H1 (cell line): ENCODE measurements at regions not wholly inside any gene's neighbourhood (a gene's known extent, or its start where the extent isn't known, plus 50 kb on each side); places are given as distances from the start of the nearest gene placed in this dataset.

ENCODE experiments used
- CTCF ChIA-PET: fragments of 300-600 bp; sonication (Branson Sonifier 250); formaldehyde crosslinking; loops from one replicate; lab custom pipeline; 2021; ENCODE audit not compliant: partially characterized antibody; lab: Charles Lee
- POLR2A ChIA-PET: fragments of 300-600 bp; sonication (Branson Sonifier 250); formaldehyde crosslinking; loops from one replicate; lab custom pipeline; 2021; ENCODE audit warnings: inconsistent platforms; ENCODE audit not compliant: partially characterized antibody; lab: Charles Lee
- DNase-seq, 2 experiments: peaks; one replicate each; pipeline versions ENCODE4 v3.0.0 to v3.0.0-alpha.2; 2010 to 2022; ENCODE audit warnings: low spot score in 2 of 2, low read depth in 1 of 2, mixed read lengths in 1 of 2
- FAIRE-seq: peaks from 2 replicates; lab custom pipeline; 2011; peaks lifted over from hg19 to GRCh38; lab: Jason Lieb, UNC
- H2AFZ ChIP-seq: 2 replicates; pipeline ENCODE4 v1.8.1; 2012; ENCODE audit warnings: low read length, inconsistent platforms
- H2AK5ac ChIP-seq: 2 replicates; pipeline ENCODE4 v1.6.1; 2013; ENCODE audit warnings: low read depth, low read length
- H2BK120ac ChIP-seq: replicated peaks from 2 replicates; pipeline ENCODE3; 2013; ENCODE audit warnings: low read depth, low read length, inconsistent platforms
- H2BK12ac ChIP-seq: 2 replicates; pipeline ENCODE4 v1.6.1; 2013; ENCODE audit warnings: low read depth, low read length
- H2BK15ac ChIP-seq: 2 replicates; pipeline ENCODE4 v1.6.1; 2013; ENCODE audit warnings: low read length
- H2BK20ac ChIP-seq: 2 replicates; pipeline ENCODE4 v1.6.1; 2013; ENCODE audit warnings: low read length
- H2BK5ac ChIP-seq: 2 replicates; pipeline ENCODE4 v1.6.1; 2013; ENCODE audit warnings: low read depth, low read length
- H3K14ac ChIP-seq: 2 replicates; pipeline ENCODE4 v1.6.1; 2013; ENCODE audit warnings: inconsistent platforms; ENCODE audit not compliant: insufficient read length
- H3K18ac ChIP-seq: 2 replicates; pipeline ENCODE4 v1.6.1; 2013; ENCODE audit warnings: low read length; ENCODE audit errors: extremely low read depth
- H3K23ac ChIP-seq: 2 replicates; pipeline ENCODE4 v1.6.1; 2013; ENCODE audit warnings: inconsistent platforms; ENCODE audit not compliant: insufficient read length
- H3K23me2 ChIP-seq: 2 replicates; pipeline ENCODE4 v1.6.1; 2013; ENCODE audit warnings: low read depth, low read length
- H3K27ac ChIP-seq: 2 replicates; pipeline ENCODE4 v1.6.1; 2011; ENCODE audit warnings: low read depth, low read length, inconsistent platforms
- H3K27me3 ChIP-seq, 4 experiments: replicated peaks in 1 of 4; 1 replicate in 1 of 4; 2 replicates in 3 of 4; pipeline versions ENCODE4 v1.6.1 to v1.8.1; 2011 to 2013; ENCODE audit warnings: low read length in 3 of 4, mild to moderate bottlenecking in 3 of 4, inconsistent platforms in 2 of 4, mixed read lengths in 2 of 4, moderate library complexity in 1 of 4; ENCODE audit not compliant: control insufficient read depth in 3 of 4, insufficient read depth in 3 of 4; ENCODE audit errors: extremely low read depth in 1 of 4
- H3K36me3 ChIP-seq, 4 experiments: 2 replicates each; pipeline versions ENCODE4 v1.6.1 to v1.8.1; 2011 to 2013; ENCODE audit warnings: mild to moderate bottlenecking in 4 of 4, low read length in 3 of 4, moderate library complexity in 2 of 4, control low read depth in 1 of 4, inconsistent platforms in 1 of 4; ENCODE audit not compliant: insufficient read depth in 4 of 4, control insufficient read depth in 2 of 4
- H3K4ac ChIP-seq: replicated peaks from 2 replicates; pipeline ENCODE3; 2013; ENCODE audit warnings: low read length, low read depth, mixed read lengths, inconsistent platforms; ENCODE audit not compliant: insufficient read length
- H3K4me1 ChIP-seq, 4 experiments: replicated peaks in 1 of 4; 1 replicate in 1 of 4; 2 replicates in 3 of 4; pipeline versions ENCODE4 v1.6.1 to v1.8.1; 2011 to 2013; ENCODE audit warnings: low read length in 3 of 4, inconsistent platforms in 2 of 4, mixed read lengths in 1 of 4; ENCODE audit not compliant: insufficient read depth in 4 of 4, control insufficient read depth in 3 of 4
- H3K4me2 ChIP-seq, 2 experiments: 2 replicates each; pipeline versions ENCODE4 v1.6.1 to v1.8.1; 2011 to 2013; ENCODE audit warnings: low read depth in 2 of 2, low read length in 2 of 2, control low read depth in 1 of 2, inconsistent platforms in 1 of 2, mild to moderate bottlenecking in 1 of 2; ENCODE audit not compliant: insufficient read depth in 1 of 2
- H3K4me3 ChIP-seq, 4 experiments: fragments of 200-600, 300-600 bp in 1 of 4; sonication (generic), shearing (Covaris generic), sonication (Bioruptor Twin) in 1 of 4; 2 replicates each; pipeline versions ENCODE4 v1.5.1 to v1.8.1; 2011 to 2016; ENCODE audit warnings: low read length in 4 of 4, low read depth in 3 of 4, control low read depth in 2 of 4, inconsistent platforms in 2 of 4, mild to moderate bottlenecking in 2 of 4, mixed read lengths in 1 of 4, moderate library complexity in 1 of 4; ENCODE audit not compliant: insufficient read depth in 2 of 4; ENCODE audit errors: extremely low read depth in 1 of 4
- H3K56ac ChIP-seq: replicated peaks from 2 replicates; pipeline ENCODE3; 2013; ENCODE audit warnings: low read depth, mild to moderate bottlenecking, mixed read lengths, low read length, inconsistent platforms; ENCODE audit not compliant: insufficient read length
- H3K79me1 ChIP-seq: 2 replicates; pipeline ENCODE4 v1.6.1; 2013; ENCODE audit warnings: low read depth, low read length, control low read depth
- H3K79me2 ChIP-seq, 2 experiments: 2 replicates each; pipeline versions ENCODE4 v1.6.1 to v1.8.1; 2012 to 2013; ENCODE audit warnings: low read length in 2 of 2, mild to moderate bottlenecking in 2 of 2, inconsistent platforms in 1 of 2; ENCODE audit not compliant: insufficient read depth in 2 of 2, control insufficient read depth in 1 of 2
- H3K9ac ChIP-seq, 4 experiments: replicated peaks in 1 of 4; 1 replicate in 1 of 4; 2 replicates in 3 of 4; pipeline versions ENCODE4 v1.6.1 to v1.8.1; 2011 to 2013; ENCODE audit warnings: low read depth in 3 of 4, low read length in 3 of 4, control low read depth in 2 of 4, mild to moderate bottlenecking in 2 of 4, moderate library complexity in 2 of 4, inconsistent platforms in 1 of 4; ENCODE audit errors: extremely low read depth in 1 of 4
- H3K9me3 ChIP-seq, 2 experiments: 2 replicates each; pipeline versions ENCODE4 v1.6.1 to v1.8.1; 2012 to 2013; ENCODE audit warnings: mild to moderate bottlenecking in 2 of 2, moderate library complexity in 2 of 2, control low read depth in 1 of 2, inconsistent platforms in 1 of 2, low read depth in 1 of 2, low read length in 1 of 2, mixed read lengths in 1 of 2; ENCODE audit not compliant: insufficient read depth in 2 of 2
- H4K20me1 ChIP-seq, 2 experiments: replicated peaks in 1 of 2; 2 replicates each; pipeline versions ENCODE3 to v1.8.1; 2011 to 2013; ENCODE audit warnings: inconsistent platforms in 2 of 2, low read length in 2 of 2, mild to moderate bottlenecking in 1 of 2; ENCODE audit not compliant: insufficient read depth in 2 of 2, control insufficient read depth in 1 of 2
- H4K5ac ChIP-seq: 2 replicates; pipeline ENCODE4 v1.6.1; 2013; ENCODE audit warnings: low read length, low read depth, mixed read lengths, inconsistent platforms; ENCODE audit not compliant: insufficient read length
- H4K8ac ChIP-seq: 2 replicates; pipeline ENCODE4 v1.8.0; 2013; ENCODE audit warnings: mild to moderate bottlenecking, moderate library complexity, low read length, inconsistent platforms; ENCODE audit not compliant: insufficient read depth; ENCODE audit errors: extremely low read depth
- H4K91ac ChIP-seq: replicated peaks from 2 replicates; pipeline ENCODE3; 2013; ENCODE audit warnings: low read length, mixed read lengths, inconsistent platforms; ENCODE audit not compliant: insufficient read length
- BRCA1 ChIP-seq: IDR thresholded peaks from 2 replicates; pipeline ENCODE4 v1.6.1; 2012; ENCODE audit warnings: low read depth, low read length, improper control_type of control experiment
- HDAC6 ChIP-seq: IDR thresholded peaks from one replicate; pipeline ENCODE4 v1.7.1; 2012; ENCODE audit warnings: low read depth, mild to moderate bottlenecking, inconsistent platforms, low read length, moderate library complexity
- JUN ChIP-seq: IDR thresholded peaks from 2 replicates; pipeline ENCODE4 v1.6.1; 2011; ENCODE audit warnings: low read depth, mild to moderate bottlenecking, improper control_type of control experiment, low read length
- KDM4A ChIP-seq: IDR thresholded peaks from one replicate; pipeline ENCODE4 v1.7.1; 2012; ENCODE audit warnings: low read depth, mild to moderate bottlenecking, moderate library complexity, low read length, inconsistent platforms; ENCODE audit not compliant: severe bottlenecking
- NRF1 ChIP-seq: IDR thresholded peaks from 2 replicates; pipeline ENCODE4 v1.6.1; 2011; ENCODE audit warnings: mild to moderate bottlenecking, low read depth, low read length, improper control_type of control experiment
- SP2 ChIP-seq: IDR thresholded peaks from 2 replicates; pipeline ENCODE4 v1.6.1; 2012; ENCODE audit warnings: mild to moderate bottlenecking, low read length, inconsistent platforms
- TCF12 ChIP-seq: IDR thresholded peaks from 2 replicates; pipeline ENCODE4 v1.6.1; 2011; ENCODE audit warnings: low read depth, mild to moderate bottlenecking, low read length
- WGBS, 2 experiments: shearing (Covaris generic) in 1 of 2; methylation state at CpG; one replicate each; pipeline versions ENCODE4 v1.1.6 to v1.1.7; 2013 to 2015; ENCODE audit warnings: low lambda C conversion rate in 2 of 2, mixed read lengths in 2 of 2, inconsistent platforms in 1 of 2, low coverage in 1 of 2, missing lambda C conversion rate in 1 of 2; ENCODE audit not compliant: insufficient replicate concordance in 2 of 2, insufficient coverage in 1 of 2, insufficient read length in 1 of 2; ENCODE audit errors: extremely low coverage in 1 of 2, missing lambda C conversion rate in 1 of 2; 5-methylcytosine and 5-hydroxymethylcytosine counted together
- TF ChIP-seq, protein P1 (sequence below): IDR thresholded peaks from 2 replicates; pipeline ENCODE4 v1.6.1; 2012; ENCODE audit warnings: inconsistent platforms
- TF ChIP-seq, protein P2 (sequence below): IDR thresholded peaks from 2 replicates; pipeline ENCODE4 v1.6.1; 2012; ENCODE audit warnings: inconsistent platforms

DNA sequence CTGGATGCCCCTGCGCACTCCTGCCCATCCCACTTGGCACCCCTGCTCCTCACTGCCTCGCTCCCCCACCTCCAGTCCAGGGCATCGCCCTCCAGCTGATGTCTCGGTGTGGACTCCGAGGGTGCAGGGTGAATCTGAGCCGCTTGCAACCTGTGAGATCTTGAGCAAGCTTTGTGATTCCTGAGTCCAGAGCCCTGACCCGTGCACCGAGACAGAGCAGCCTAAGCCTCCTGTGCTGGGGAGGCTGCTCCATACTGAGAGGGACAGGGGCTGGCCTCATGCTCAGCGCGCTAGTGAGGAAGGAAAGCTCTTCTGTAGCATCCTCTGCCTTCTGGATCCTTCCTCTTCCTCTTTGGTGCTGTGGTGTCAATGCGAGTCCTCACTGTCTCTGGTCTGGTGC lies 116.0 kb downstream of the TEX29 start:
- CTCF ChIA-PET: interaction anchor here (1.0 to 9.6 kb wide), 3 partner anchors 9 to 38 kb away, joined by 3 to 97 read pairs (median 3); no protein-coding TSS in a partner anchor

More for the DNA sequence above, 116.0 kb downstream of the TEX29 start:
- POLR2A ChIA-PET: no interaction called here
- no peak overlapping the region for H2BK15ac ChIP-seq
- no peak overlapping the region for H3K56ac ChIP-seq
- H3K14ac ChIP-seq: no peak overlapping the region
- no peaks in the 10 kb centered on the region for H3K79me2 ChIP-seq
- FAIRE-seq: no peak
- no peak overlapping the region for H3K23ac ChIP-seq
- H3K4me1 ChIP-seq: no peaks in the 10 kb centered on the region; a peak in 1 of 7 replicates
- no peaks in the 10 kb centered on the region for H3K79me1 ChIP-seq
- H4K91ac ChIP-seq: no peak overlapping the region
- H4K8ac ChIP-seq: no peak overlapping the region
- H2AK5ac ChIP-seq: no peak overlapping the region
- no peaks in the 10 kb centered on the region for H3K36me3 ChIP-seq
- H3K27ac ChIP-seq: no peak overlapping the region
- H2BK120ac ChIP-seq: no peak overlapping the region
- H2BK12ac ChIP-seq: no peak overlapping the region
- no peaks in the 10 kb centered on the region for H3K9me3 ChIP-seq
- H3K18ac ChIP-seq: no peak overlapping the region
- H3K4me3 ChIP-seq: no peak overlapping the region
- no peaks in the 10 kb centered on the region for H3K27me3 ChIP-seq
- TF ChIP-seq, protein P1, sequence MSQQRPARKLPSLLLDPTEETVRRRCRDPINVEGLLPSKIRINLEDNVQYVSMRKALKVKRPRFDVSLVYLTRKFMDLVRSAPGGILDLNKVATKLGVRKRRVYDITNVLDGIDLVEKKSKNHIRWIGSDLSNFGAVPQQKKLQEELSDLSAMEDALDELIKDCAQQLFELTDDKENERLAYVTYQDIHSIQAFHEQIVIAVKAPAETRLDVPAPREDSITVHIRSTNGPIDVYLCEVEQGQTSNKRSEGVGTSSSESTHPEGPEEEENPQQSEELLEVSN: no peak
- no peak for TF ChIP-seq NRF1
- no peak for TF ChIP-seq BRCA1
- TF ChIP-seq, protein P2, sequence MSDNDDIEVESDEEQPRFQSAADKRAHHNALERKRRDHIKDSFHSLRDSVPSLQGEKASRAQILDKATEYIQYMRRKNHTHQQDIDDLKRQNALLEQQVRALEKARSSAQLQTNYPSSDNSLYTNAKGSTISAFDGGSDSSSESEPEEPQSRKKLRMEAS: no peak
- TF ChIP-seq HDAC6: no peak
- TF ChIP-seq KDM4A: no peak
- TF ChIP-seq JUN: no peak
- TF ChIP-seq TCF12: no peak
- no peak for TF ChIP-seq SP2
- H4K20me1 ChIP-seq: peaks cover 0 to 5% of the 10 kb centered on the region in 2 experiments
- H3K23me2 ChIP-seq: peaks cover 9% of the 10 kb centered on the region; the same call in 1 of the 2 replicates
- 86% methylated on average over 9 of the region's 11 CpGs; no CpG with 5 or more reads in 1 of the 2 experiments for WGBS, 2 experiments
- H3K4me2 ChIP-seq: no peak overlapping the region
- H4K5ac ChIP-seq: no peak overlapping the region
- 0 out of 2 replicates have a peak overlapping the region, but pooled peaks have one; percentile 24 for H2BK5ac ChIP-seq
- no peak overlapping the region for H3K4ac ChIP-seq
- no peak for DNase-seq
- H2AFZ ChIP-seq: no peak overlapping the region
- H2BK20ac ChIP-seq: no peak overlapping the region
- H3K9ac ChIP-seq: no peak overlapping the region
